ENCODE measurements at regions not wholly inside any gene's neighbourhood (a gene's known extent, or its start where the extent isn't known, plus 50 kb on each side); places are given as distances from the start of the nearest gene placed in this dataset.

- Histone ChIP-seq H3K36me3 (ENCODE audit: control insufficient read depth in 1 of 2, insufficient read depth in 2 of 2, low read length in 2 of 2) (no peaks in the 10 kb centered on the region), H3K27ac (ENCODE audit: low read depth, low read length) (no peak overlapping the region), H3K27me3 (ENCODE audit: control insufficient read depth in 1 of 2, insufficient read depth in 2 of 2, low read length in 2 of 2) (no peaks in the 10 kb centered on the region), H3K9ac (ENCODE audit: low read depth in 1 of 2, low read length in 2 of 2) (no peak overlapping the region), H3K9me3 (ENCODE audit: control insufficient read depth in 1 of 2, low read length in 2 of 2) (peaks cover 8 to 14% of the 10 kb centered on the region in 2 donors), H3K4me3 (ENCODE audit: low read depth in 1 of 2, low read length in 2 of 2) (no peak overlapping the region), H3K4me1 (ENCODE audit: control insufficient read depth in 1 of 2, insufficient read depth in 2 of 2, low read length in 2 of 2) (no peaks in the 10 kb centered on the region)
Observed at GRCh38 chr16:35249051-35249450, 1789.6 kb downstream of the TP53TG3F start.

DNA sequence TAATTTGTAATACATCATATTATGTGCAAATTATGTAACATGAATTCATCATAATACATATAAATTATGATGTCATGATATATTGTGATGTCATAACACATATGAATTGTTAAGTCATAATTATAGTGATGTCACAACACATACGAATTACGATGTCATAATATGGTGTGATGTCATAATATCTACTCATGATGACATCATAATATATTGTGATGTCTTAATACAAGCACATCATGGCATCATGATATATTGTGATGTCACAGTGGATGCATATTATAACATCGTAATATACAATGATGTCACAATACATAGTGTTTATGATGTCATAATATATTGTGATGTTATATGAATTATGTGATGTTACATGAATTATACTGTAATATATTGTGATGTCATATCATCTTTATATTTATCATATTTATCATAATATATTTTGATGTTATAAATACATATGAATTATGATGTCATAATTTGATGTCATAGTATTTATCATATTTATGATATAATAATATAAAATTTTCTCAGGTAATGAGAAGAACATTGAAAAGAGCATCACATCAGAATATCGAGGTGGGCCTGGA is 1793.0 kb downstream of the TP53TG3F start:
- Histone ChIP-seq H3K9ac (ENCODE audit: low read depth in 1 of 2, low read length in 2 of 2) (no peak overlapping the region), H3K27me3 (ENCODE audit: control insufficient read depth in 1 of 2, insufficient read depth in 2 of 2, low read length in 2 of 2) (no peaks in the 10 kb centered on the region)

GRCh38 chr16:35255186-35255803 is 1795.9 kb downstream of the TP53TG3F start:
- no peaks in the 10 kb centered on the region for H3K36me3 ChIP-seq (ENCODE audit: control insufficient read depth in 1 of 2, insufficient read depth in 2 of 2, low read length in 2 of 2)
- no peak overlapping the region for H3K4me3 ChIP-seq (ENCODE audit: low read depth in 1 of 2, low read length in 2 of 2)
- no peak overlapping the region for H3K27ac ChIP-seq (ENCODE audit: low read depth, low read length)
- H3K9me3 ChIP-seq (ENCODE audit: control insufficient read depth in 1 of 2, low read length in 2 of 2) = peaks cover 18 to 20% of the 10 kb centered on the region in 2 donors
- no peaks in the 10 kb centered on the region for H3K27me3 ChIP-seq (ENCODE audit: control insufficient read depth in 1 of 2, insufficient read depth in 2 of 2, low read length in 2 of 2)
- no peaks in the 10 kb centered on the region for H3K4me1 ChIP-seq (ENCODE audit: control insufficient read depth in 1 of 2, insufficient read depth in 2 of 2, low read length in 2 of 2)
- no peak overlapping the region for H3K9ac ChIP-seq (ENCODE audit: low read depth in 1 of 2, low read length in 2 of 2)

More for the DNA sequence above, 1793.0 kb downstream of the TP53TG3F start:
- H3K4me3 ChIP-seq (ENCODE audit: low read depth in 1 of 2, low read length in 2 of 2) = no peak overlapping the region
- no peaks in the 10 kb centered on the region for H3K4me1 ChIP-seq (ENCODE audit: control insufficient read depth in 1 of 2, insufficient read depth in 2 of 2, low read length in 2 of 2)
- no peaks in the 10 kb centered on the region for H3K36me3 ChIP-seq (ENCODE audit: control insufficient read depth in 1 of 2, insufficient read depth in 2 of 2, low read length in 2 of 2)
- H3K27ac ChIP-seq (ENCODE audit: low read depth, low read length) = no peak overlapping the region
- peaks cover 8 to 12% of the 10 kb centered on the region in 2 donors for H3K9me3 ChIP-seq (ENCODE audit: control insufficient read depth in 1 of 2, low read length in 2 of 2)

DNA sequence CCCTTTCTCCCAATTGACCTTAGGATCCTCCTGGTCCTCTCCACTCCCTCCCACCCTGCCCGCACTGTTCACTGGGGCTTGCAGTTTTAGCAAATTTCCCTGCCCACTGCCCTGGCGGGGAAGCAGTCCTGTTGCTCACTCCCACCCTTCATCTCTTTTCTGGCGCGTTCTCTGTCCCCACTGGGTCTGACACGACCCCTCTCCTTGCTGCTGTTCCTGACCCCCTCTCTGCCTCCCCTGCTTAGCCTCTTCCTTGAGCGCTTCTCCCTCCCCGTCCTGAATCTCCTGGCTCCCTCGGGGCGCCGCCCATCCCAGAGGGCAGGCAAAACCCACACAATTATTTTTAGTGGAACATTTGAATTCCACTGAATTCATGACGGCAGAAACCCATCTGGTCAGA is 1796.4 kb downstream of the TP53TG3F start:
- Histone ChIP-seq H3K4me1 (ENCODE audit: control insufficient read depth in 1 of 2, insufficient read depth in 2 of 2, low read length in 2 of 2) (no peaks in the 10 kb centered on the region), H3K9me3 (ENCODE audit: control insufficient read depth in 1 of 2, low read length in 2 of 2) (peaks cover 15 to 20% of the 10 kb centered on the region in 2 donors), H3K4me3 (ENCODE audit: low read depth in 1 of 2, low read length in 2 of 2) (no peak overlapping the region), H3K9ac (ENCODE audit: low read depth in 1 of 2, low read length in 2 of 2) (no peak overlapping the region), H3K27me3 (ENCODE audit: control insufficient read depth in 1 of 2, insufficient read depth in 2 of 2, low read length in 2 of 2) (no peaks in the 10 kb centered on the region), H3K27ac (ENCODE audit: low read depth, low read length) (no peak overlapping the region), H3K36me3 (ENCODE audit: control insufficient read depth in 1 of 2, insufficient read depth in 2 of 2, low read length in 2 of 2) (no peaks in the 10 kb centered on the region)

GRCh38 chr16:35258381-35258780 is 1799.0 kb downstream of the TP53TG3F start:
- no peaks in the 10 kb centered on the region for H3K27me3 ChIP-seq (ENCODE audit: control insufficient read depth in 1 of 2, insufficient read depth in 2 of 2, low read length in 2 of 2)

DNA sequence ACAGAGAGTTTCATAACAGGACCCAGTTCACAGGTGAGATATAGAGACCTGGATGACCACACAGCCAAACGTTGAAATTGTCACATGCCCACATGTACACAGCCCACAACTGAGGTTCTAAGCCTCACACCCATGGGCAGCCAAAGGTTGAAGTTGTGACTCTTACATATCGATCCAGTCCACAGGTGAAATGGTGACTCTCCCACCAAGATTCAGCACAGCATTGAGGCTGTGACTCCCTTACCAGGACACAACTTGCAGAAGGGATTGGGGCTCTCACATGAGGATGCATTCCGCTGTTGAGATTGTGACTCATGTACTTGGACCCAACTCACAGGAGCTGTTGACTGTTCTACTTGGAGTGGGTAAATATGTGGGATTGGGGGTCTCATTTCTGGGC is 1836.4 kb downstream of the TP53TG3F start:
- H3K27ac ChIP-seq (ENCODE audit: low read depth, low read length) = no peak overlapping the region
- H3K9ac ChIP-seq (ENCODE audit: low read depth in 1 of 2, low read length in 2 of 2) = no peak overlapping the region
- no peaks in the 10 kb centered on the region for H3K36me3 ChIP-seq (ENCODE audit: control insufficient read depth in 1 of 2, insufficient read depth in 2 of 2, low read length in 2 of 2)
- no peaks in the 10 kb centered on the region for H3K4me1 ChIP-seq (ENCODE audit: control insufficient read depth in 1 of 2, insufficient read depth in 2 of 2, low read length in 2 of 2)
- H3K4me3 ChIP-seq (ENCODE audit: low read depth in 1 of 2, low read length in 2 of 2) = no peak overlapping the region
- peaks cover 24 to 29% of the 10 kb centered on the region in 2 donors for H3K9me3 ChIP-seq (ENCODE audit: control insufficient read depth in 1 of 2, low read length in 2 of 2)
- H3K27me3 ChIP-seq (ENCODE audit: control insufficient read depth in 1 of 2, insufficient read depth in 2 of 2, low read length in 2 of 2) = no peaks in the 10 kb centered on the region

More at GRCh38 chr16:35258381-35258780, 1799.0 kb downstream of the TP53TG3F start:
- H3K27ac ChIP-seq (ENCODE audit: low read depth, low read length) = no peak overlapping the region
- no peaks in the 10 kb centered on the region for H3K4me1 ChIP-seq (ENCODE audit: control insufficient read depth in 1 of 2, insufficient read depth in 2 of 2, low read length in 2 of 2)
- H3K9ac ChIP-seq (ENCODE audit: low read depth in 1 of 2, low read length in 2 of 2) = no peak overlapping the region
- peaks cover 12 to 19% of the 10 kb centered on the region in 2 donors for H3K9me3 ChIP-seq (ENCODE audit: control insufficient read depth in 1 of 2, low read length in 2 of 2)
- H3K4me3 ChIP-seq (ENCODE audit: low read depth in 1 of 2, low read length in 2 of 2) = no peak overlapping the region
- H3K36me3 ChIP-seq (ENCODE audit: control insufficient read depth in 1 of 2, insufficient read depth in 2 of 2, low read length in 2 of 2) = no peaks in the 10 kb centered on the region

GRCh38 chr16:35296962-35297653 is 1837.7 kb downstream of the TP53TG3F start:
- Histone ChIP-seq H3K4me1 (ENCODE audit: control insufficient read depth in 1 of 2, insufficient read depth in 2 of 2, low read length in 2 of 2) (no peaks in the 10 kb centered on the region), H3K9me3 (ENCODE audit: control insufficient read depth in 1 of 2, low read length in 2 of 2) (peaks cover 25 to 29% of the 10 kb centered on the region in 2 donors), H3K9ac (ENCODE audit: low read depth in 1 of 2, low read length in 2 of 2) (no peak overlapping the region), H3K4me3 (ENCODE audit: low read depth in 1 of 2, low read length in 2 of 2) (no peak overlapping the region), H3K36me3 (ENCODE audit: control insufficient read depth in 1 of 2, insufficient read depth in 2 of 2, low read length in 2 of 2) (no peaks in the 10 kb centered on the region), H3K27ac (ENCODE audit: low read depth, low read length) (no peak overlapping the region), H3K27me3 (ENCODE audit: control insufficient read depth in 1 of 2, insufficient read depth in 2 of 2, low read length in 2 of 2) (no peaks in the 10 kb centered on the region)

DNA sequence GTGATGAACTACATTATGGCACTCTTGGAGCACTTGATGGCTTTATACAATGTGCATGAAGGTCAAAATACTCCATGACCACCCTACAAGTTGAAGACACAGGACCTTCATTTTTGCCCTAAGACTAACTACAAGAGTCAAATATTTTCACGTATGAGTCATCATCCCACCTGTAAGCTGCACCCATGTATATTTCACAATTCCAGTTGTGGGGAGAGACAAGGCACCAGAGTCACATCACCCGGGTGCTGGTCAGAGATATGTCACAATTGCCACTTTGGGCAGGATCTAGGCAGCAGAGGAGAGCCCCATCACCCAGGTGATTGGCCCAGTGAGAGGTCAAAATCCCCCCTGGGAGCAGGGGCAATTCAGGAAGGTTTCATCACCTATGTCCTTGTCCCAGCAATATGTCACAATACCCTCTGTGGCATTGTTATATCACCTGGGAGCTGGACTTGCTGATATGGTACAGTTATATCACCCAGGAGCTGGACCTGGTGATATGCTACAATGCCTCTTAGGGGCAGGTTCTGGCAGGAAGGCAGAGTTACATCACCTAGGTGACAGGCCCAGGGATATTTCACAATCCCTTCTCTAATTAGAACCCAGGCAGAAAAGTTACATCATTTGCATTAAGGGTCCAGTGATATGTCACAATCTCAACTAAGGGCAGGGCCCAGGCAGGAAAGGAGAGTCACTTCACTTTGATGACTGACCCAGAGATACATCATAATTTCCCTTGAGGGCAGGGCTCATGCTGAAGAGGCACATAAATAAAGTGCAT is 1839.2 kb downstream of the TP53TG3F start:
- Histone ChIP-seq H3K36me3 (ENCODE audit: control insufficient read depth in 1 of 2, insufficient read depth in 2 of 2, low read length in 2 of 2) (no peaks in the 10 kb centered on the region), H3K27ac (ENCODE audit: low read depth, low read length) (no peak overlapping the region), H3K27me3 (ENCODE audit: control insufficient read depth in 1 of 2, insufficient read depth in 2 of 2, low read length in 2 of 2) (no peaks in the 10 kb centered on the region), H3K9ac (ENCODE audit: low read depth in 1 of 2, low read length in 2 of 2) (no peak overlapping the region), H3K9me3 (ENCODE audit: control insufficient read depth in 1 of 2, low read length in 2 of 2) (peaks cover 31% of the 10 kb centered on the region in 2 donors), H3K4me1 (ENCODE audit: control insufficient read depth in 1 of 2, insufficient read depth in 2 of 2, low read length in 2 of 2) (no peaks in the 10 kb centered on the region), H3K4me3 (ENCODE audit: low read depth in 1 of 2, low read length in 2 of 2) (no peak overlapping the region)

- Histone ChIP-seq H3K9ac (ENCODE audit: low read depth in 1 of 2, low read length in 2 of 2) (no peak overlapping the region), H3K27ac (ENCODE audit: low read depth, low read length) (no peak overlapping the region), H3K27me3 (ENCODE audit: control insufficient read depth in 1 of 2, insufficient read depth in 2 of 2, low read length in 2 of 2) (no peaks in the 10 kb centered on the region), H3K36me3 (ENCODE audit: control insufficient read depth in 1 of 2, insufficient read depth in 2 of 2, low read length in 2 of 2) (no peaks in the 10 kb centered on the region), H3K4me1 (ENCODE audit: control insufficient read depth in 1 of 2, insufficient read depth in 2 of 2, low read length in 2 of 2) (no peaks in the 10 kb centered on the region), H3K9me3 (ENCODE audit: control insufficient read depth in 1 of 2, low read length in 2 of 2) (peaks cover 25 to 37% of the 10 kb centered on the region in 2 donors), H3K4me3 (ENCODE audit: low read depth in 1 of 2, low read length in 2 of 2) (no peak overlapping the region)
Observed at GRCh38 chr16:35302859-35303258, 1843.4 kb downstream of the TP53TG3F start.

GRCh38 chr16:35305476-35305875 is 1846.1 kb downstream of the TP53TG3F start:
- no peak overlapping the region for H3K27ac ChIP-seq (ENCODE audit: low read depth, low read length)
- peaks cover 16 to 35% of the 10 kb centered on the region in 2 donors for H3K9me3 ChIP-seq (ENCODE audit: control insufficient read depth in 1 of 2, low read length in 2 of 2)
- no peak overlapping the region for H3K4me3 ChIP-seq (ENCODE audit: low read depth in 1 of 2, low read length in 2 of 2)
- H3K9ac ChIP-seq (ENCODE audit: low read depth in 1 of 2, low read length in 2 of 2) = no peak overlapping the region
- H3K27me3 ChIP-seq (ENCODE audit: control insufficient read depth in 1 of 2, insufficient read depth in 2 of 2, low read length in 2 of 2) = no peaks in the 10 kb centered on the region
- no peaks in the 10 kb centered on the region for H3K4me1 ChIP-seq (ENCODE audit: control insufficient read depth in 1 of 2, insufficient read depth in 2 of 2, low read length in 2 of 2)
- no peaks in the 10 kb centered on the region for H3K36me3 ChIP-seq (ENCODE audit: control insufficient read depth in 1 of 2, insufficient read depth in 2 of 2, low read length in 2 of 2)
